Activated CD8-positive, alpha-beta T cell treated with anti-CD3 and anti-CD28 coated beads for 36 hours (primary cell): ENCODE measurements at regions not wholly inside any gene's neighbourhood (a gene's known extent, or its start where the extent isn't known, plus 50 kb on each side); places are given as distances from the start of the nearest gene placed in this dataset.

Experiments
- ATAC-seq: fragments of 200-7000 bp; cut with Tn5 transposase; one replicate; pipeline ENCODE4 v1.10.0; 2021; ENCODE audit warnings: mild to moderate bottlenecking, moderate library complexity
- CTCF ChIA-PET: fragments of 350-600 bp; sonication (Branson Sonifier 250); formaldehyde crosslinking; loops from one replicate; lab custom pipeline; 2021; ENCODE audit warnings: antibody characterized with exemption; lab: Charles Lee
- POLR2A ChIA-PET: fragments of 350-600 bp; sonication (Branson Sonifier 250); formaldehyde crosslinking; loops from one replicate; lab custom pipeline; 2021; ENCODE audit warnings: antibody characterized with exemption; lab: Charles Lee
- DNase-seq: peaks from one replicate; pipeline ENCODE4 v3.0.0-alpha.2; 2020
- H3K27ac Mint-ChIP-seq: one replicate; pipeline ENCODE4 v1.8.0; 2021; ENCODE audit warnings: mild to moderate bottlenecking, mixed read lengths
- H3K27me3 Mint-ChIP-seq: one replicate; pipeline ENCODE4 v1.8.0; 2021; ENCODE audit warnings: mixed read lengths
- H3K36me3 Mint-ChIP-seq: one replicate; pipeline ENCODE4 v1.8.0; 2021; ENCODE audit warnings: low read depth, mixed read lengths
- H3K4me1 Mint-ChIP-seq: one replicate; pipeline ENCODE4 v1.8.0; 2021; ENCODE audit warnings: low read depth, mixed read lengths
- H3K4me3 Mint-ChIP-seq: one replicate; pipeline ENCODE4 v1.8.0; 2021; ENCODE audit warnings: mild to moderate bottlenecking, moderate library complexity, mixed read lengths
- H3K9me3 Mint-ChIP-seq: one replicate; pipeline ENCODE4 v1.8.0; 2021; ENCODE audit warnings: mixed read lengths
- CTCF ChIP-seq: fragments of 200-600 bp; IDR thresholded peaks from one replicate; pipeline ENCODE4 v1.8.0; 2022; ENCODE audit warnings: antibody characterized with exemption, mild to moderate bottlenecking
- intact Hi-C: fragments of 100-400 bp; cut with micrococcal nuclease; formaldehyde crosslinking; loops from one replicate; pipeline ENCODE4 v1.10.0; 2022

GRCh38 chrY:8656515-8656914, 680.7 kb upstream of the TSPY4 start:
- no peak for TF ChIP-seq CTCF
- DNase-seq (no peak), ATAC-seq (no peak)
- no peaks in the 10 kb centered on the region for H3K36me3 Mint-ChIP-seq
- H3K9me3 Mint-ChIP-seq: no peaks in the 10 kb centered on the region
- no peak overlapping the region for H3K4me3 Mint-ChIP-seq
- no peaks in the 10 kb centered on the region for H3K4me1 Mint-ChIP-seq
- no peaks in the 10 kb centered on the region for H3K27me3 Mint-ChIP-seq
- POLR2A ChIA-PET: no interaction called here
- intact Hi-C loops: no loop called here
- no peak overlapping the region for H3K27ac Mint-ChIP-seq
- CTCF ChIA-PET: no interaction called here

DNA sequence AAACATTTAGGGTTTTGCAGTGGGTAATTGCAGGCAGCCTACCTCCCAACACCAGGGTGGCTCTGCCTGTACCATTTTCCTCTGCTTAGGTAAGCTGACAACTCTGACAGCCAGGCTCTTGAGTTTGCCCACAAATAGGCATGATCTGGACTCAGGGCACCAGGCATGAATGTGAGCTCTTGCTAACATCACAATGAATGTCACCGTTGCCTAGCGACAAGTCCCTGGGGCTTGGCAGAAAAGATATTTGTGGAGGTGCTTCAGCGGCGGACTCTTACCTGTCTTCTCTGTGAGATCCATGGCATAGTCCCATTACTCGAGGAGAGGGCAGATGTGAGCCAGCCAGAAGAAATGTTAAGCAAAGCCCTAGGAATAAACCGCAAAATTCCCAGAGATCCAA, 677.5 kb upstream of the TSPY4 start:
- Mint-ChIP-seq H3K9me3 (no peaks in the 10 kb centered on the region), H3K4me3 (no peak overlapping the region), H3K27me3 (no peaks in the 10 kb centered on the region), H3K27ac (no peak overlapping the region), H3K4me1 (no peaks in the 10 kb centered on the region), H3K36me3 (no peaks in the 10 kb centered on the region)
- ChIA-PET CTCF (no interaction called here), POLR2A (no interaction called here)
- intact Hi-C loops: no loop called here
- ATAC-seq (no peak), DNase-seq (no peak)
- no peak for TF ChIP-seq CTCF

DNA sequence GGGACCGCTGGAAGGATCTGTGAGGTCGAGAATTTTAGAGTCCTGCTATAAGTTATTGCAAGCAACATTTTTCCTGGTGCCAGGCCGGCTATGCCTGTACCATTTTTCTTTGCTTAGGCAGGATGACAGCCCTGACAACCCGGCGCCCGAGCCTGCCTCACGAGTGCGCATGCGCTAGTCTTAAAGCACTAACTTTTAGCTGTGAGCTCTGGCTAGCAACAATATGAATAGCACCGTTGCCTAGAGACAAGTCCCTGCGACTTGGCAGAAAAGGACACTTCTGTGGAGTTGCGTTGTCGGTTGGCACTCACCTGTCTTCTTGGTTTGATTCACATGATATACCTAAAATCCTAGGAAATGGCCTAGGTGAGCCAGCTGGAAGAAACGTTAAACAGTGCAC, 663.4 kb upstream of the TSPY4 start:
- H3K27ac Mint-ChIP-seq: no peak overlapping the region
- ATAC-seq (no peak), DNase-seq (no peak)
- ChIA-PET CTCF (no interaction called here), POLR2A (no interaction called here)
- intact Hi-C loops: no loop called here
- H3K4me1 Mint-ChIP-seq: no peaks in the 10 kb centered on the region
- no peak overlapping the region for H3K4me3 Mint-ChIP-seq
- no peaks in the 10 kb centered on the region for H3K9me3 Mint-ChIP-seq
- TF ChIP-seq CTCF: no peak
- no peaks in the 10 kb centered on the region for H3K27me3 Mint-ChIP-seq
- no peaks in the 10 kb centered on the region for H3K36me3 Mint-ChIP-seq

GRCh38 chrY:8677336-8677935, 659.8 kb upstream of the TSPY4 start:
- no peak for ATAC-seq
- no peaks in the 10 kb centered on the region for H3K27me3 Mint-ChIP-seq
- H3K27ac Mint-ChIP-seq: no peak overlapping the region
- H3K36me3 Mint-ChIP-seq: no peaks in the 10 kb centered on the region
- no peak for TF ChIP-seq CTCF
- H3K4me3 Mint-ChIP-seq: no peak overlapping the region
- intact Hi-C loops: no loop called here
- no peaks in the 10 kb centered on the region for H3K4me1 Mint-ChIP-seq
- H3K9me3 Mint-ChIP-seq: no peaks in the 10 kb centered on the region
- POLR2A ChIA-PET: no interaction called here
- no peak for DNase-seq
- CTCF ChIA-PET: no interaction called here

DNA sequence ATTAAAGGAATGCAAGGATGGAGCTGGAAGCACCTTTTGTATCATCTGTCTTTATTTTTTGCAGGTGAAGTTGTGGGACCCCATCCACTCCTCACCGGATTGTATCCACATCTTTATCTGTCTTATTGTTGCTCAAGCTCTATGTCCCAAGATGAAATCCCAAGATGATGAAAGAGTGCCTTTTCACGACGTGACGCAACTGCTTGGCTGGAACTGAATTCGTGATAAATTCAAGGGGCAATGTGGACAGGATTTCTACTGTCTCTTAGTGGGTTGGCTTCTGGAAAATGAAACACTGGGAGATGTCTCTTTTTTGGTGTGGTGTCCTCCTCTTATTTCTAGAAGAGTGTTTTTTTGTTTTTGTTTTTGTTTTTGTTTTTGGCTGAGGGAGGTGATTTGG, 650.1 kb upstream of the TSPY4 start:
- CTCF ChIA-PET: no interaction called here
- Mint-ChIP-seq H3K27ac (no peak overlapping the region), H3K27me3 (no peaks in the 10 kb centered on the region), H3K4me3 (no peak overlapping the region), H3K36me3 (no peaks in the 10 kb centered on the region), H3K4me1 (no peaks in the 10 kb centered on the region), H3K9me3 (no peaks in the 10 kb centered on the region)
- intact Hi-C loops: no loop called here
- ATAC-seq (no peak), DNase-seq (no peak)
- no peak for TF ChIP-seq CTCF
- POLR2A ChIA-PET: no interaction called here
